K562 (cell line): ENCODE measurements at regions not wholly inside any gene's neighbourhood (a gene's known extent, or its start where the extent isn't known, plus 50 kb on each side); places are given as distances from the start of the nearest gene placed in this dataset.

Source experiments
- NR2C1 ChIP-seq, 2 experiments: fragments of 450-650 bp; IDR thresholded peaks; 2 replicates each; pipeline ENCODE4 v1.6.1; 2017; ENCODE audit warnings: mild to moderate bottlenecking in 2 of 2, antibody characterized with exemption in 1 of 2, inconsistent platforms in 1 of 2, missing compliant biosample characterization in 1 of 2, missing genetic modification characterization in 1 of 2
- POLR2AphosphoS2 ChIP-seq: IDR thresholded peaks from 2 replicates; pipeline ENCODE4 v1.6.1; 2012; ENCODE audit warnings: low read length, improper control_type of control experiment
- ZNF561 ChIP-seq: fragments of 450-650 bp; formaldehyde crosslinking; conservative IDR thresholded peaks from 2 replicates; pipeline ENCODE4 v1.4.0; 2020; ENCODE audit warnings: mild to moderate bottlenecking, moderate library complexity
- ZNF766 ChIP-seq: fragments of 200-800 bp; sonication (Bioruptor generic); conservative IDR thresholded peaks from 2 replicates; pipeline ENCODE4 v1.6.1; 2016; ENCODE audit warnings: missing genetic modification characterization, missing compliant biosample characterization
- ZSCAN29 ChIP-seq: fragments of 450-650 bp; IDR thresholded peaks from 2 replicates; pipeline ENCODE4 v1.6.1; 2017

DNA sequence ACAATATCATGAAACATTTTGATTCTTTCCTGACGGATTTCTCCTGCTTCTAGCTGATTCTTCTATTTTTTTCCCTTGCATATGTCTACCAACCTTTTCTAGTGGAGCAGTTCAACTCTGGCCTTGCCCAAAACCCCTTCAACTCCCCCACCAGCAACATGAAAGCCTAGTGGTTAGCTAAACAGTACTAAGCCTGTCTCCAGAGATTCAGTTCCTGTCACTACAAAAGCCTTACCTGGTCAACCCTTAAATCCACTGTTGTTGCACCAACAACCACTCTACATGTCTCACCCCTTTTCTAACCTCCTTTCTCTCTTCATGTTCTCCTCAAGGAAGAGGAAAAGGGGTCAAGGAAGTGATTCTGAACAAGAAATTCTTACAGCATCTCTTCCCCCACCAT, 74.8 kb upstream of the PIK3R1 start:
- TF ChIP-seq ZNF766 (CRISPR knock-in tag) (no peak), NR2C1 (IDR thresholded peaks at IDR 0.05) (no peak), NR2C1 (tag; IDR thresholded peaks at IDR 0.05) (no peak), ZSCAN29 (no peak), POLR2AphosphoS2 (no peak), ZNF561 (CRISPR knock-in tag) (no peak)
